ENCODE measurements at regions not wholly inside any gene's neighbourhood (a gene's known extent, or its start where the extent isn't known, plus 50 kb on each side); places are given as distances from the start of the nearest gene placed in this dataset.
A peak's percentile ranks its signal among the peaks of the same experiment; 100 is the strongest.
"Not testable (repeated sequence)": the region's sequence is repeated elsewhere in the genome, so short reads cannot be mapped to it uniquely, and the experiment has no call there.

DNA sequence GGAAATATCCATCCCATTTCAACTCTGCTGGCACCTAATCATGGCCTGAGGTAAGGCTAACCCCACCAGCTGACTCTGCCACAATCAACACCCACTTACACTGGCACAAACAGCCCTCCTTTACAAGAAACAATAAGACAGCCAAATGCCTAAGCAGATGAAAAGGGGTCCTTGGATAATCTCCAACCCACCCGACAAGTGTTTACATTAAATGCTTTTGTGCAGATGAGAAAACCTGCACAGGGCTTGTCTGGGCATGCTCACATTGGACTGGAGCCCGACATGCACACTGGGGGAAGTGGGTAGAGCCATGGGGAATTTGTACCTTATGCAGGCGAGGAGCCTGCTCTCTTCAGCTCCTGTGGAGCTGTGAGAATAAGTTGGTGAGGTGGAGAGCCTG, 138.9 kb upstream of the ITM2A start:
- DNase-seq (ENCODE audit: low spot score) (no peak), FAIRE-seq (no peak)

DNA sequence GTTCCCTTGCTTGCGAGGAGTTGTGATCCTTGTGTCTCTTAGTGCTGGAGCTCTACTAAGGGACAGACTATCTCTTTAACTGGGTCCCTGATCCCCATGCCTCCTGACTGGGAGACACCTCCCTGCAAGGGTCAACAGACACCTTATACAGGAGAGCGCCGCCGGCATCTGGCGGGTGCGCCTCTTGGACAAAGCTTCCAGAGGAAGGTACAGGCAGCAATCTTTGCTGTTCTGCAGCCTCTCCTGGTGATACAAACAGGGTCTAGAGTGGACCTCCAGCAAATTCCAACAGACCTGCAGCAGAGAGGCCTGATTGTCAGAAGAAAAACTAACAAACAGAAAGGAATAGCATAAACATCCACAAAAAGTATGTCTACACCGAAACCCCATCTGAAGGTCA, 115.6 kb upstream of the ITM2A start:
- DNase-seq (ENCODE audit: low spot score): no peak
- no peak for FAIRE-seq

DNA sequence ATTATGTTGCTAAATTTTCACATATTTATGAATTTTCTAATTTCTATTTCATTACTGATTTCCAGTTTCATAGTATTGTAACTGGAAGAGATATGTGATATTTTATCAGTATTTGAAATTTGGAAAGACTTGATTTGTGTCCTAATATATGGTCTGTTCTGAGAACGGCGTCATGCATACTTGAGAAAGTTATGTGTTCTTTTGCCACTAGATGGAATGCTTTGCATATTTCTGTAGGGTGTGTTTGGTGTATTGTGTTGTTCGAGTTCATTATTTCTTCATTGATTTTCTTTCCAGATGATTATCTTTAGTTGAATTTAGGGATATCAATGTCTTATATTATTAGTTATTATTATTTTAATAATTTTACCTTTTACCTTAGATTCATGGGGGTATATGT, 110.6 kb upstream of the ITM2A start:
- peak; percentile 3 for DNase-seq (ENCODE audit: low spot score)
- no peak for FAIRE-seq

DNA sequence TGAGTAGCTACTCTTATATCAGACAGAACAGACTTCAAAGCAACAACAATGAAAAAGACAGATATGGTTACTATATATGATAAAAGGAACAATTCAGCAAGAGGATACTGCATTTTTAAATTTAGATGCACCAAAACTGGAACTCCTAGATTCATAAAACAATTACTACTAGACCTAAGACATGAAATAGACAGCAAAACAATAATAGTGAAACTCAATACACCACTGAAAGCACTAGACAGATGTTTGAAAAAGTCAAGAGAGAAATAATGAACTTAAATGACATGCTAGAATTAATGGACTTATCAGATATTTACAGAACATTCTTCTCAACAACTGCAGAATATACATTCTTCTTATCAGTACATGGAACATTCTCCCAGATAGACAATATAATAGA, 99.5 kb upstream of the ITM2A start:
- DNase-seq (ENCODE audit: low spot score) (no peak), FAIRE-seq (no peak)

DNA sequence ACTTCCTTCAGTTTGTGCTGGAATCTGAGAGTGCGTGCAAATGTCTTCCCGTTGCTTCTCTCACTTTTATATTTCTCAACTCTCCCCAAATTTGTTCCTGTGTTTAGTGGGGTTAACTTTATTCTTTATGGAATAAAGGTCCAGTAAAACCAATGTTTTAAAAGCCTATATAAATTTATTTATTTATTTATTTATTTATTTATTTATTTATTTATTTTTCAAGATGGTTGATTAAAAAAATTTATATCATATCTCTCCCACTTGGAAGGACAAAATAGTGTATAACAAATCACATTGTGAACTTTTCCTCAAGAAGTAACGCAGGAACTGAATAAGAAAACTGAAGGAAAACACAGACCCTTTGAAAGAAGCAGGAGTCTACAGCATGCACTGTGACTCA, 95.3 kb upstream of the ITM2A start:
- no peak for FAIRE-seq
- DNase-seq (ENCODE audit: low spot score): no peak

DNA sequence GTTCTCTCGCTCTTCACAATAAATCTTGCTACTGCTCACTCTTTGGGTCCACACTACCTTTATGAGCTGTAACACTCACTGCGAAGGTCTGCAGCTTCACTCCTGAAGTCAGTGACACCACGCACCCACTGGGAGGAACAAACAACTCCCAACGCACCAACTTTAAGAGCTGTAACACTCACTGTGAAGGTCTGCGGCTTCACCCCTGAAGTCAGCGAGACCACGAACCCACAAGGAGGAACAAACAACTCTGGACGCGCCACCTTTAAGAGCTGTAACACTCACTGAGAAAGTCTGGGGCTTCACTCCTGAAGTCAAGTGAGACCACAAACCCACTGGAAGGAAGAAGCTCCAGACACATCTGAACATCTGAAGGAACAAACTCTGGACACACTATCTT, 89.5 kb upstream of the ITM2A start:
- DNase-seq (ENCODE audit: low spot score); FAIRE-seq: not testable (repeated sequence)

DNA sequence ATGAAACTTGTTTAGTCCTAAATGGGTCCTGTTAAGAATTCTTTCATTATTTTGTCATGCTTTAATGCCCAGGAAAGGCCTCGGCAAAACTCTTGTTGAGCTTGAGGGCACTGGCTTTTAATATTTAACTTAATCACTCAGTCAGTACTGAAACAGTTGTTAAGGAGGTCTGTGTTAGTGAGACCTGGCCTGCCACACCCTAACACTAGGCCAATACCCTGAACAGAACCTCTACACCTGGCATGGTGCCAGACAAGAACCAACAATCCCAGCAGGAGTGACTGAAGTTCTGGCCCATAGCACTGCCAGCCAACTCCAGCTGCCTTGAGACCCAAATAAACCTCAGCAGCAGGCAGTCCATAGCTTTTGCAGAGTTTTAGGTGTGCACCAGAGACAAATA, 85.7 kb upstream of the ITM2A start:
- no peak for FAIRE-seq
- no peak for DNase-seq (ENCODE audit: low spot score)

DNA sequence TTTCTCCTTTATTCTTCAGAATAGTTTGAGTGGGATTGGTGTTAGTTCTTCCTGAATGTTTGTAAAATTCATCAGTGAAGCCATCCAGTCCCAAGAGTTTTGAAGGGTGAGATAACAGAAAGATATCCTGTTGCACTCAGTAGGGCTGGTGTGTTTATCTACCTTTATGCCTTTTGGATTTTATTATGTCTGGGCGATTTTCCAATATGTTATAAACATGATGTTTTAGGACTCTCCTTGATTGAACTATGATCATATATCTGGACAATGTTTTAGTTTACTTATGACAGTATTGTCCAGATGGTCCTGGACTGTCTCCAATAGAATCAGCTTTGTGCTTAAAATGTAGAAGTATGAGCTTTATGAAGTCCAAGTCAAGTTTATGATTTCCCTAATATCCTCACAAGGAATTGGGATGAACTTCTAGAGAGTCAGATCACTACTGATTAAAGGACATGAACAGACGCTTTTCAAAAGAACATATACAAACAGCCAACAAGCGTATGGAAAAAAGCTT, 77.6 kb upstream of the ITM2A start:
- no peak for DNase-seq (ENCODE audit: low spot score)
- no peak for FAIRE-seq

DNA sequence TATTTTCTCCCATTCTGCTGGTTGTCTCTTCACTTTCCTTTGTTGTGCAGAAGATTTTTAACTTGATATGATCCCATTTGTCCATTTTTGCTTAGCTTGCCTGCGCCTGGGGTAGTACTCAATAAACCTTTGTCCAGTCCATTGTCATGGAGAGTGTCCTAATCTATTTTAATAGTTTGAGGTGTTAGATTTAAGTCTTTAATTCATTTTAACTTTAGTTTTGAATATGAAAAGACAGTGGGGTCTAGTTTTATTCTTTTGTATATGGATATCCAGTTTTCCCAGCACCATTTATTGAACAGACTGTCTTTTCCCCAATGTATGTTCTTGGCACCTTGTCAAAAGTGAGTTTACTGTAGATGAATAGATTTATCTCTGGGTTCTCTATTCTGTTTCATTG, 76.0 kb upstream of the ITM2A start:
- no peak for FAIRE-seq
- no peak for DNase-seq (ENCODE audit: low spot score)

DNA sequence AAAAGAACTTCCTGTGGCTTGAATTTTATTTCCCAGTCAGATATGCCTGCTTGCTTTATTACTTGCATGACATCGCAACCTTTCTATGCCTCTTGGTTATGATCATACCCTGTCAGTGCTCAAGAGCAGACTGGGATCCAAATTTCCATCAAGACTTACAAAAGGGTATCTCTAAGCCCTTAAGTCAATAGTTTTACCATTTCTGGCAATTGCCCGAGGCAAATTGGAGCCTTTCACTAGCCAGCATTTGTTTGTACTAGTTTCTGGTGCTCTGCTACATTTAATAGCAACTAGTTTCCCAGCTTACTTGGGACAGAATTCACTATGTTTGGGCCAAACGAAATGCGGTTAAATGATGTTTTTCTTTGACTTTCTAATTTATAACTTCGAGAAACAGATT, 73.2 kb upstream of the ITM2A start:
- FAIRE-seq (no peak), DNase-seq (ENCODE audit: low spot score) (no peak)
